ENCODE measurements at regions not wholly inside any gene's neighbourhood (a gene's known extent, or its start where the extent isn't known, plus 50 kb on each side); places are given as distances from the start of the nearest gene placed in this dataset.

DNA sequence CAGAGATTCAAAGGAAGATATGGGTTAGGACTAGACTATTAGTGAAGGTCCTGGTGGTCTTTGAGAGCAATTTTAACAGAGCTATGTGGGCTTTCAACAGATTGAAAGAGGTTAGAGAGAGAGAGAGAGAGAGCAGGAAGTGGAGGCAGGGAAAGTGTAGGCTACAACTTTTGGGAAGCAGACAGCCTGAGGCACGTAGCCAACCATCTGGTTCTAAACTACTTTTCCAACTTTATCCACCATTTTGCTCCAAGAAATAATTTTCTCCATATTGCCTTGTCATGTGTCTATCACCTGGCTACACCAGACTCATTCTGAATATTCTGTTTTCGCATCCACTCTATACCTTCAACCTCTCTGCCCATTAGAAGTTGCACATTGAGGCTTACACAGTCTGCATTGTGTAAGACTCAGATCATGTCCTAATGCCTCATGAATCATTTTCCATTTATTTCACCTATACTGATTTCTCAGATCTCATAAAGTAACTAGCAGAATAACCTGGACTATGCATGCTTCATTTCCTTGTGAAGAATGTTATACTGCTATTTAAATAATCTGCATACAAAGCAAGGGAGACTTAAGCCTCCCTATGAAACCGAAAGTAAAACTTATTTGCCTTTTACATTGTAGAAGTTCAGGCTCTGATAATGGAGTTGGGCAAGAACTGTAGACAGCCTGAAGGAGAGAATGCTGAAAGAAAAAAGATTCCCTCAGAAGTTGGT lies 235.6 kb downstream of the ELAVL2 start:
- TF ChIP-seq, protein P1, sequence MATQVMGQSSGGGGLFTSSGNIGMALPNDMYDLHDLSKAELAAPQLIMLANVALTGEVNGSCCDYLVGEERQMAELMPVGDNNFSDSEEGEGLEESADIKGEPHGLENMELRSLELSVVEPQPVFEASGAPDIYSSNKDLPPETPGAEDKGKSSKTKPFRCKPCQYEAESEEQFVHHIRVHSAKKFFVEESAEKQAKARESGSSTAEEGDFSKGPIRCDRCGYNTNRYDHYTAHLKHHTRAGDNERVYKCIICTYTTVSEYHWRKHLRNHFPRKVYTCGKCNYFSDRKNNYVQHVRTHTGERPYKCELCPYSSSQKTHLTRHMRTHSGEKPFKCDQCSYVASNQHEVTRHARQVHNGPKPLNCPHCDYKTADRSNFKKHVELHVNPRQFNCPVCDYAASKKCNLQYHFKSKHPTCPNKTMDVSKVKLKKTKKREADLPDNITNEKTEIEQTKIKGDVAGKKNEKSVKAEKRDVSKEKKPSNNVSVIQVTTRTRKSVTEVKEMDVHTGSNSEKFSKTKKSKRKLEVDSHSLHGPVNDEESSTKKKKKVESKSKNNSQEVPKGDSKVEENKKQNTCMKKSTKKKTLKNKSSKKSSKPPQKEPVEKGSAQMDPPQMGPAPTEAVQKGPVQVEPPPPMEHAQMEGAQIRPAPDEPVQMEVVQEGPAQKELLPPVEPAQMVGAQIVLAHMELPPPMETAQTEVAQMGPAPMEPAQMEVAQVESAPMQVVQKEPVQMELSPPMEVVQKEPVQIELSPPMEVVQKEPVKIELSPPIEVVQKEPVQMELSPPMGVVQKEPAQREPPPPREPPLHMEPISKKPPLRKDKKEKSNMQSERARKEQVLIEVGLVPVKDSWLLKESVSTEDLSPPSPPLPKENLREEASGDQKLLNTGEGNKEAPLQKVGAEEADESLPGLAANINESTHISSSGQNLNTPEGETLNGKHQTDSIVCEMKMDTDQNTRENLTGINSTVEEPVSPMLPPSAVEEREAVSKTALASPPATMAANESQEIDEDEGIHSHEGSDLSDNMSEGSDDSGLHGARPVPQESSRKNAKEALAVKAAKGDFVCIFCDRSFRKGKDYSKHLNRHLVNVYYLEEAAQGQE (IDR thresholded peaks at IDR 0.05; ENCODE audit: borderline replicate concordance): no peak
- TF ChIP-seq, protein P2, sequence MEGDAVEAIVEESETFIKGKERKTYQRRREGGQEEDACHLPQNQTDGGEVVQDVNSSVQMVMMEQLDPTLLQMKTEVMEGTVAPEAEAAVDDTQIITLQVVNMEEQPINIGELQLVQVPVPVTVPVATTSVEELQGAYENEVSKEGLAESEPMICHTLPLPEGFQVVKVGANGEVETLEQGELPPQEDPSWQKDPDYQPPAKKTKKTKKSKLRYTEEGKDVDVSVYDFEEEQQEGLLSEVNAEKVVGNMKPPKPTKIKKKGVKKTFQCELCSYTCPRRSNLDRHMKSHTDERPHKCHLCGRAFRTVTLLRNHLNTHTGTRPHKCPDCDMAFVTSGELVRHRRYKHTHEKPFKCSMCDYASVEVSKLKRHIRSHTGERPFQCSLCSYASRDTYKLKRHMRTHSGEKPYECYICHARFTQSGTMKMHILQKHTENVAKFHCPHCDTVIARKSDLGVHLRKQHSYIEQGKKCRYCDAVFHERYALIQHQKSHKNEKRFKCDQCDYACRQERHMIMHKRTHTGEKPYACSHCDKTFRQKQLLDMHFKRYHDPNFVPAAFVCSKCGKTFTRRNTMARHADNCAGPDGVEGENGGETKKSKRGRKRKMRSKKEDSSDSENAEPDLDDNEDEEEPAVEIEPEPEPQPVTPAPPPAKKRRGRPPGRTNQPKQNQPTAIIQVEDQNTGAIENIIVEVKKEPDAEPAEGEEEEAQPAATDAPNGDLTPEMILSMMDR (IDR thresholded peaks at IDR 0.05; ENCODE audit: poor library complexity, severe bottlenecking): no peak
- TF ChIP-seq RAD21 (conservative IDR thresholded peaks at IDR 0.05) (no peak), EZH2 (IDR thresholded peaks at IDR 0.05; ENCODE audit: borderline replicate concordance, insufficient read depth, low read length, poor library complexity, severe bottlenecking) (no peak), TAF1 (IDR thresholded peaks at IDR 0.05; ENCODE audit: low read depth) (no peak)
